Spleen (tissue), 11 donors: ENCODE measurements at regions not wholly inside any gene's neighbourhood (a gene's known extent, or its start where the extent isn't known, plus 50 kb on each side); places are given as distances from the start of the nearest gene placed in this dataset.
"Not testable (repeated sequence)": the region's sequence is repeated elsewhere in the genome, so short reads cannot be mapped to it uniquely, and the experiment has no call there.

Experiments used
- DNase-seq: peaks from one replicate; pipeline ENCODE4 v3.0.0-alpha.2; 2020
- H3K27ac ChIP-seq, 8 donors: fragments of 200-600 bp; sonication (generic) in 7 of 8; 1 replicate in 4 of 8; 2 replicates in 4 of 8; pipeline versions ENCODE4 v1.5.0 to v1.8.0; 2016 to 2021; ENCODE audit warnings: inconsistent platforms in 4 of 8, mild to moderate bottlenecking in 4 of 8, moderate library complexity in 1 of 8
- H3K27me3 ChIP-seq, 7 donors: fragments of 200-600 bp; sonication (generic) in 6 of 7; replicated peaks in 1 of 7; 1 replicate in 4 of 7; 2 replicates in 3 of 7; pipeline versions ENCODE4 v1.5.0 to v1.8.0; 2016 to 2021; ENCODE audit warnings: inconsistent platforms in 3 of 7, mild to moderate bottlenecking in 1 of 7
- H3K36me3 ChIP-seq, 6 donors: fragments of 200-600 bp; sonication (generic) in 5 of 6; 1 replicate in 4 of 6; 2 replicates in 2 of 6; pipeline versions ENCODE4 v1.5.0 to v1.8.0; 2016 to 2021; ENCODE audit warnings: inconsistent platforms in 2 of 6
- H3K4me1 ChIP-seq, 6 donors: fragments of 200-600 bp; sonication (generic) in 5 of 6; 1 replicate in 3 of 6; 2 replicates in 3 of 6; pipeline versions ENCODE4 v1.5.0 to v1.8.0; 2016 to 2021; ENCODE audit warnings: inconsistent platforms in 3 of 6
- H3K4me3 ChIP-seq, 8 donors: fragments of 200-600 bp; sonication (generic) in 7 of 8; 1 replicate in 4 of 8; 2 replicates in 4 of 8; pipeline versions ENCODE4 v1.5.0 to v1.8.0; 2016 to 2021; ENCODE audit warnings: inconsistent platforms in 4 of 8, mild to moderate bottlenecking in 4 of 8, moderate library complexity in 2 of 8
- H3K9me3 ChIP-seq, 8 donors: fragments of 200-600 bp; sonication (generic) in 7 of 8; 1 replicate in 4 of 8; 2 replicates in 4 of 8; pipeline versions ENCODE4 v1.5.0 to v1.8.0; 2016 to 2021; ENCODE audit warnings: inconsistent platforms in 4 of 8
- POLR2A ChIP-seq, 3 donors: fragments of 450-650 bp; IDR thresholded peaks; one replicate each; pipeline ENCODE4 v1.5.1; 2017; ENCODE audit warnings: antibody characterized with exemption in 3 of 3, mild to moderate bottlenecking in 1 of 3
- POLR2AphosphoS5 ChIP-seq, 3 donors: sonication (generic); formaldehyde crosslinking; IDR thresholded peaks; one replicate each; pipeline ENCODE4 v1.5.1; 2017; ENCODE audit warnings: antibody characterized with exemption in 3 of 3
- WGBS, 5 donors: extraction: QIAGEN DNeasy Blood & Tissue Kit in 3 of 5; methylation state at CpG; one replicate each; pipeline versions ENCODE4 v1.1.5 to v1.1.7; 2013 to 2018; 5-methylcytosine and 5-hydroxymethylcytosine counted together
- intact Hi-C: fragments of 100-400 bp; cut with DNase I; formaldehyde crosslinking; loops from one replicate; pipeline ENCODE4 v1.15.0; 2023; ENCODE audit warnings: low total_unique reads
- TF ChIP-seq, protein P1 (sequence below), 11 experiments: fragments of 200-600 bp in 7 of 11; fragments of 450-650 bp in 4 of 11; sonication (generic) in 4 of 11; IDR thresholded peaks in 8 of 11; conservative IDR thresholded peaks in 3 of 11; 1 replicate in 7 of 11; 2 replicates in 4 of 11; pipeline versions ENCODE4 v1.4.0 to v1.8.0; 2016 to 2021; ENCODE audit warnings: antibody characterized with exemption in 11 of 11, inconsistent platforms in 4 of 11, mild to moderate bottlenecking in 1 of 11
- donor health status: healthy with polysubstance abuse.
- donor health status: DM: no; HTN: no; CAD: no; lungs with moderate emphysema.
- donor health status: DM: no; HTN: no; CAD: no.
- donor health status: Bipolar disorder and iron deficiency.
- donor health status: healthy.
- donor health status: DM: no; HTN: no; CAD: no.
- donor health status: DM: yes; HTN: yes; CAD: no.

DNA sequence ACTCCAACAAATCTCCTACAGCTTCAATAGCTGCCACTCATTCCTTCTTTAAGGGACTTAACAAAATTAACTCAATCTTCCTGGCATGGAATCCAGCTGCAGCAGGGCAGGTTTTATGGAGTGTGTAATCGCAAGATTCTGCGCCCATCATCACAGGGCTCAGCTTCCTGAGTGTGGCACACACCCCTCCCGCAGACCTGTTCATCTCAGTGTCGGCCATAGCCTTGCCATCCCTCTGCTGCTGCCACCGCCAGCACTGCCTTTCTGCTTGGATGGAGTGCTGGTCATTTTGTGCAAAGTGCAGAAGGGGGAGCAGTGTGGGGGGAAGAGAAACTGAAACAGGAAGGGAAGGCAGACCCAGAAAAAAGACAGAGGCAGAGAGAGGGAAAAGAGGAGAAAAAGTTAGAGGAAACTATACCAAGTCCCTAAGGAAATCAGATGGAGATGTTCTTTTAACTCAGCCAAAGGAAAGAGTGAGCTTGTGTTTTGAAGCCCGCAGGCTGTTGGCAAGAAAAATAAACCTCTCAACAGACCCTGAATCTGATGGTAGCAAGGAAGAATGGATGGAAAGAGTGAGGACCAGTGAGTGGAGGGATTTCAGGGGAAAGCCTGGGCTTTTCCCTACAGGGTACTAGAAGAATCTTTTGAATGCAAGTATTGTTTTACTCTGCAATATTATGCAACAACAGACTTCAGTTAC, 324.2 kb downstream of the SEC16B start:
- intact Hi-C loops = no loop called here
- H3K36me3 ChIP-seq = no peaks in the 10 kb centered on the region
- DNase-seq = no peak
- no peak for TF ChIP-seq POLR2AphosphoS5 (IDR thresholded peaks at IDR 0.05)
- TF ChIP-seq, protein P1, sequence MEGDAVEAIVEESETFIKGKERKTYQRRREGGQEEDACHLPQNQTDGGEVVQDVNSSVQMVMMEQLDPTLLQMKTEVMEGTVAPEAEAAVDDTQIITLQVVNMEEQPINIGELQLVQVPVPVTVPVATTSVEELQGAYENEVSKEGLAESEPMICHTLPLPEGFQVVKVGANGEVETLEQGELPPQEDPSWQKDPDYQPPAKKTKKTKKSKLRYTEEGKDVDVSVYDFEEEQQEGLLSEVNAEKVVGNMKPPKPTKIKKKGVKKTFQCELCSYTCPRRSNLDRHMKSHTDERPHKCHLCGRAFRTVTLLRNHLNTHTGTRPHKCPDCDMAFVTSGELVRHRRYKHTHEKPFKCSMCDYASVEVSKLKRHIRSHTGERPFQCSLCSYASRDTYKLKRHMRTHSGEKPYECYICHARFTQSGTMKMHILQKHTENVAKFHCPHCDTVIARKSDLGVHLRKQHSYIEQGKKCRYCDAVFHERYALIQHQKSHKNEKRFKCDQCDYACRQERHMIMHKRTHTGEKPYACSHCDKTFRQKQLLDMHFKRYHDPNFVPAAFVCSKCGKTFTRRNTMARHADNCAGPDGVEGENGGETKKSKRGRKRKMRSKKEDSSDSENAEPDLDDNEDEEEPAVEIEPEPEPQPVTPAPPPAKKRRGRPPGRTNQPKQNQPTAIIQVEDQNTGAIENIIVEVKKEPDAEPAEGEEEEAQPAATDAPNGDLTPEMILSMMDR (IDR thresholded peaks at IDR 0.05 in 8 of 11, conservative IDR thresholded peaks at IDR 0.05 in 3 of 11) = no peak
- no peak for TF ChIP-seq POLR2A (IDR thresholded peaks at IDR 0.05)
- WGBS, 5 donors = 78 to 93% (median 79%) methylated on average over 6 of the region's 6 CpGs
- no peaks in the 10 kb centered on the region for H3K9me3 ChIP-seq
- H3K4me3 ChIP-seq = no peak overlapping the region
- no peak overlapping the region for H3K27ac ChIP-seq
- H3K27me3 ChIP-seq = no peaks in the 10 kb centered on the region
- H3K4me1 ChIP-seq = no peaks in the 10 kb centered on the region

- TF ChIP-seq POLR2A (IDR thresholded peaks at IDR 0.05) (no peak), POLR2AphosphoS5 (IDR thresholded peaks at IDR 0.05) (no peak)
- TF ChIP-seq, protein P1 (IDR thresholded peaks at IDR 0.05 in 8 of 11, conservative IDR thresholded peaks at IDR 0.05 in 3 of 11) = no peak
- H3K36me3 ChIP-seq = no peaks in the 10 kb centered on the region
- intact Hi-C loops = no loop called here
- H3K9me3 ChIP-seq = no peaks in the 10 kb centered on the region
- no peak for DNase-seq
- no peaks in the 10 kb centered on the region for H3K4me1 ChIP-seq
- no peak overlapping the region for H3K4me3 ChIP-seq
- H3K27me3 ChIP-seq = no peaks in the 10 kb centered on the region
- no peak overlapping the region for H3K27ac ChIP-seq
Measured at GRCh38 chr1:177640687-177641086, 329.2 kb downstream of the SEC16B start.

DNA sequence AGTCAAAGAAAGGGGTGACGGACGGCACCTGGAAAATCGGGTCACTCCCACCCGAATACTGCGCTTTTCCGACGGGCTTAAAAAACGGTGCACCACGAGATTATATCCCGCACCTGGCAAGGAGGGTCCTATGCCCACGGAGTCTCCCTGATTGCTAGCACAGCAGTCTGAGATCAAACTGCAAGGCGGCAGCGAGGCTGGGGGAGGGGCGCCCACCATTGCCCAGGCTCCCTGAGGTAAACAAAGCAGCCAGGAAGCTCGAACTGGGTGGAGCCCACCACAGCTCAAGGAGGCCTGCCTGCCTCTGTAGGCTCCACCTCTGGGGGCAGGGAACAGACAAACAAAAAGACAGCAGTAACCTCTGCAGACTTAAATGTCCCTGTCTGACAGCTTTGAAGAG, 335.7 kb downstream of the SEC16B start:
- DNase-seq, H3K27ac ChIP-seq, H3K4me3 ChIP-seq, H3K9me3 ChIP-seq, H3K27me3 ChIP-seq, intact Hi-C loops, H3K36me3 ChIP-seq, H3K4me1 ChIP-seq: not testable (repeated sequence)
- WGBS, 5 donors = 80 to 87% (median 84%) methylated on average over 10 to 15 of the region's 15 CpGs

GRCh38 chr1:177632923-177633615, 336.8 kb downstream of the SEC16B start:
- DNase-seq = no peak
- intact Hi-C loops = no loop called here
- TF ChIP-seq, protein P1 (IDR thresholded peaks at IDR 0.05 in 8 of 11, conservative IDR thresholded peaks at IDR 0.05 in 3 of 11) = no peak
- TF ChIP-seq POLR2A (IDR thresholded peaks at IDR 0.05) = no peak
- no peak for TF ChIP-seq POLR2AphosphoS5 (IDR thresholded peaks at IDR 0.05)
- Histone ChIP-seq H3K9me3 (no peaks in the 10 kb centered on the region), H3K36me3 (no peaks in the 10 kb centered on the region), H3K27ac (no peak overlapping the region), H3K27me3 (no peaks in the 10 kb centered on the region), H3K4me1 (no peaks in the 10 kb centered on the region), H3K4me3 (no peak overlapping the region)
- WGBS, 5 donors = 58 to 78% (median 67%) methylated on average over 4 of the region's 4 CpGs
